22Rv1 (cell line): ENCODE measurements at regions not wholly inside any gene's neighbourhood (a gene's known extent, or its start where the extent isn't known, plus 50 kb on each side); places are given as distances from the start of the nearest gene placed in this dataset.

ENCODE experiments used
- ZFX ChIP-seq: fragments of 450-650 bp; IDR thresholded peaks from 2 replicates; pipeline ENCODE4 v1.6.1; 2017; ENCODE audit warnings: antibody characterized with exemption, borderline replicate concordance
- TF ChIP-seq, protein P1 (sequence below): fragments of 450-650 bp; IDR thresholded peaks from 2 replicates; pipeline ENCODE4 v1.5.1; 2017; ENCODE audit warnings: mild to moderate bottlenecking

DNA sequence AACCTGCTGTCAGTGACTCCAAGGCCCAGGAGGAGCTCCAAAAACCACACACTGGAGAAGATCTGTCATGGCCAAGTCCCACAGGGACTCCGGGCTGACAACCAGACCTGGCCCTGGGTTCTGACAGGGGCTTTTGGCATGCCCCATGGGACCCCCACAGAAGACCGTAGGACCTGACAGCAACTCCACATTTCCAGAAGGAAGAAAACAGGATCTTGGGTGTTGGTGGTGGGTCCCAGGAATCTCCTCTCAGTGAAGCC lies 275.9 kb upstream of the HS6ST1 start:
- TF ChIP-seq, protein P1, sequence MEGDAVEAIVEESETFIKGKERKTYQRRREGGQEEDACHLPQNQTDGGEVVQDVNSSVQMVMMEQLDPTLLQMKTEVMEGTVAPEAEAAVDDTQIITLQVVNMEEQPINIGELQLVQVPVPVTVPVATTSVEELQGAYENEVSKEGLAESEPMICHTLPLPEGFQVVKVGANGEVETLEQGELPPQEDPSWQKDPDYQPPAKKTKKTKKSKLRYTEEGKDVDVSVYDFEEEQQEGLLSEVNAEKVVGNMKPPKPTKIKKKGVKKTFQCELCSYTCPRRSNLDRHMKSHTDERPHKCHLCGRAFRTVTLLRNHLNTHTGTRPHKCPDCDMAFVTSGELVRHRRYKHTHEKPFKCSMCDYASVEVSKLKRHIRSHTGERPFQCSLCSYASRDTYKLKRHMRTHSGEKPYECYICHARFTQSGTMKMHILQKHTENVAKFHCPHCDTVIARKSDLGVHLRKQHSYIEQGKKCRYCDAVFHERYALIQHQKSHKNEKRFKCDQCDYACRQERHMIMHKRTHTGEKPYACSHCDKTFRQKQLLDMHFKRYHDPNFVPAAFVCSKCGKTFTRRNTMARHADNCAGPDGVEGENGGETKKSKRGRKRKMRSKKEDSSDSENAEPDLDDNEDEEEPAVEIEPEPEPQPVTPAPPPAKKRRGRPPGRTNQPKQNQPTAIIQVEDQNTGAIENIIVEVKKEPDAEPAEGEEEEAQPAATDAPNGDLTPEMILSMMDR: no peak
- no peak for TF ChIP-seq ZFX
